ENCODE measurements at regions not wholly inside any gene's neighbourhood (a gene's known extent, or its start where the extent isn't known, plus 50 kb on each side); places are given as distances from the start of the nearest gene placed in this dataset.

DNA sequence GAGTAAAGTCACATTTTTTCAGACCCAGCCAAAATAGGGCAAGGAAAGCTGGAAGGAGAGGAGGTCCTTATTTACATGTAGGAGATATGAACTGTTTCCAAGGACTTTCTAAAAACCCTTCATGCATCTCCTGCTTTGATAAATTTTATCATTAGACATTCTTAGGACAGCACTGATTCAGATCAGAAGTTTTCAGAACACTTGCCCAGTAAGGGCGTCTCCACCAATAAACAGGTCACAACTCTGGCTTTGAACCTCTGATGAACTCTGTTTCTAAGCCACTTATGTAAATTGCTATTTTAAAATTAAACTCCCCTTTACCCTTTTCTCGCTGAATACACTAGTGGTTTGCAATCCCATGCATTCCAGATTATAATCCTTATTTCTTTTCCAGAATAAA is 505.3 kb upstream of the SLIT2 start:
- Mint-ChIP-seq H3K27me3 (no peaks in the 10 kb centered on the region), H3K4me3 (no peak overlapping the region), H3K36me3 (no peaks in the 10 kb centered on the region), H3K9me3 (peaks cover 0 to 4% (median 2%) of the 10 kb centered on the region in 3 donors), H3K4me1 (no peaks in the 10 kb centered on the region), H3K27ac (no peak overlapping the region)

DNA sequence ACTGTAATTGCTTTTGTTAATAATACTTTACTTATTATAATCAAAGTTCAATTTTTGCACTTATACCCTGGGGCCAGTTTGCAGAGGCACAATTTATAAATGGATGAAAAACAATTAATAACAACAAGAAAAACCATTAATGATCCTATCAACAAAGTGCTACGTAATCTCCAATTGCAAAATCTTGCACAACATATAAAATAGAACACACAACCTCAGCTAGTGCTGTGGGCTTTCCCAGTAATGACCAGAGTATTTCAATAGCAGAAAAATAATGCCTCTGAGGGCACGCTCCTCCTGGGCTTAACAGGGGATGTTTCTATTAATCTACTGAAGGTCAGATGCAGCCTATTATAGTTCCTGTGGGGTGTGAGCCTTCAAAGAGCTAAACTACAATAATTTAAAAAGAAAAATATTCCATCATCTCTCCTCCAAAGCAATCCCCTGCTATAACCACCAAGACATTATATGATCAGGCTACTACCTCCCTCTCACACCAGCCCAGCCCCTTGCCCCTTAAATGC is 508.5 kb upstream of the SLIT2 start:
- H3K27me3 Mint-ChIP-seq: no peaks in the 10 kb centered on the region
- no peaks in the 10 kb centered on the region for H3K36me3 Mint-ChIP-seq
- H3K9me3 Mint-ChIP-seq: peaks cover 4 to 8% (median 6%) of the 10 kb centered on the region in 3 donors
- H3K27ac Mint-ChIP-seq: no peak overlapping the region
- H3K4me1 Mint-ChIP-seq: no peaks in the 10 kb centered on the region
- no peak overlapping the region for H3K4me3 Mint-ChIP-seq

DNA sequence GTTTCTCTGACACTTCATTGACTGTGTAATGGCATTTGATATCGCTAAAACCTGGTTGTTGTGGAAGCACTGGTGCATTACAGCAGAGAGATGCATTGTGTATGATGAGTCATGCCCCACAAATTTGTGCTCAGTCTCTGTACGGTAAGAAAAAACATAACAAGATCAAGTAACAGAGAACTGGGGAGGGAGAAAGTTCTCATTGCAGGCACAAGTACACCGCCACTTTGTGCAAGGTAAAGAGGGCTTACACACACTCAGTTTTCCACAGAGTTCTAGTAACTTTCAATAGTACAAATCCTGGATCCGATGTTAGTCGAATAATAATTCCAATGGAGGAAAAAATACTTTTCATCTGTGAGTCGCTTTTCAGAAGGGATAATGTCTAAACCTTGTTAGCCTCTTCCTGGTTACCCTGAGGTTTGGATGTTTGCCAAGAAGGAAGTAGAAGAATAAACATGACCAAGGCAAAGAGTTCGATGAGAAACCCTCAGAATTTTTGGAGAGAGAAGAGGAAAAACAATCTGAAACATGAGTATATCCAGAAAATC is 512.5 kb upstream of the SLIT2 start:
- H3K9me3 Mint-ChIP-seq: peaks cover 4 to 6% (median 5%) of the 10 kb centered on the region in 3 donors
- no peaks in the 10 kb centered on the region for H3K36me3 Mint-ChIP-seq
- H3K27me3 Mint-ChIP-seq: no peaks in the 10 kb centered on the region
- H3K4me1 Mint-ChIP-seq: no peaks in the 10 kb centered on the region
- no peak overlapping the region for H3K4me3 Mint-ChIP-seq
- H3K27ac Mint-ChIP-seq: no peak overlapping the region

DNA sequence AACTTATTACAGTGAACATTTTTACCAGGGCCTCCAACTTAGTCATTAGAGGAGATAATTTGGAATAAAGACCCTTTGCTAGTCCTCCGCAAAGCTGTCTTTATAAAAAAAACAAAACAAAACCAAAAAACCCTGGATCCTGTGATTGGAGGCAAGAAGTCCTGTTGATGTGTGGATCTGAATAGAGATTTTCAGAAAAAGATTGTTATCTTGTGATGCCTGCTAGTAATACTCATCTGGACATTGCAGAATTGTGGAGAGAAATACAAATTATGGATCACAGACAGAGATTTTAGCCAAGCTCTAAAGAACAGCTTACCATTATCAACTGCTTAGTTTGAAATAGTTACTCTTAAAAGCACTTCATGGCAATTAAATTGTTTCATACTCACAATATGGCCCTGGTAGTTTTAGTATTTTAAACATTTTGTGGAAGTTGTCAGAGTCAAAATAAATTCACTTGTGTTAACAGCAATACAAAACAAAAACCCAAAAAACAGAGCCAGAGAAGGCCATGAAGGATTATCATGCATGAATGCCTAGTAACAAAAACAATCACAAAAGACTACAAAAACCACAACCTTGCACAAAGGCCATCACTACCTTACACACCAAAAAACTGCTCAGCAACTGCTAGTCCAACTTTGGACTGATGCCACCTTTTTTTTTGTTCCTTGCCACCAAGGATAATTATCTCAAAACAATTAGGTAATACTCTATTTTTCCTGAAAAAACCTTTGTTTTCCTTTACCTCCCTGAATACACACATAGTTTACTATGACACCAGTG is 514.5 kb upstream of the SLIT2 start:
- Mint-ChIP-seq H3K36me3 (no peaks in the 10 kb centered on the region), H3K9me3 (peaks cover 4 to 7% (median 6%) of the 10 kb centered on the region in 3 donors), H3K4me3 (no peak overlapping the region), H3K27ac (no peak overlapping the region), H3K27me3 (no peaks in the 10 kb centered on the region), H3K4me1 (no peaks in the 10 kb centered on the region)

DNA sequence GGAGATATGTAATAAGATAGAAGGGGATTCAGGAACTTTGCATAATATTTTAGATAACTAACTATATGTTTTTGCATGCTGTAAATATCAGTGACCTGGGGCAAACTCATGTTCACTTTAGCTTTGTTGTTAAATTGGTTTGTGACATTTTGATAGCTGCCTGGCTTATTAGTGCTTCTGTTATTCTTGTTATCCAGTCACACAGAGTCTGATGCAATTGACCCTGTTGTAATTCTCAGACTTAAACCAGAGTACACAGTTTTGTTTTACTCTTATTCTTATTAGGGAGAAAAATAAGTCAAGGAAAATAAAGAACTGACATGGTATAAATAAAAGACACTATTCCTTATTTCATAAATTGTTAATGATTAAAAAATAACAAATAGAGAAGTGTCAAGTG is 516.7 kb upstream of the SLIT2 start:
- Mint-ChIP-seq H3K4me3 (no peak overlapping the region), H3K27ac (no peak overlapping the region), H3K27me3 (no peaks in the 10 kb centered on the region), H3K4me1 (peaks cover 5% of the 10 kb centered on the region in 3 donors), H3K9me3 (peaks cover 3 to 7% (median 3%) of the 10 kb centered on the region in 3 donors), H3K36me3 (no peaks in the 10 kb centered on the region)

DNA sequence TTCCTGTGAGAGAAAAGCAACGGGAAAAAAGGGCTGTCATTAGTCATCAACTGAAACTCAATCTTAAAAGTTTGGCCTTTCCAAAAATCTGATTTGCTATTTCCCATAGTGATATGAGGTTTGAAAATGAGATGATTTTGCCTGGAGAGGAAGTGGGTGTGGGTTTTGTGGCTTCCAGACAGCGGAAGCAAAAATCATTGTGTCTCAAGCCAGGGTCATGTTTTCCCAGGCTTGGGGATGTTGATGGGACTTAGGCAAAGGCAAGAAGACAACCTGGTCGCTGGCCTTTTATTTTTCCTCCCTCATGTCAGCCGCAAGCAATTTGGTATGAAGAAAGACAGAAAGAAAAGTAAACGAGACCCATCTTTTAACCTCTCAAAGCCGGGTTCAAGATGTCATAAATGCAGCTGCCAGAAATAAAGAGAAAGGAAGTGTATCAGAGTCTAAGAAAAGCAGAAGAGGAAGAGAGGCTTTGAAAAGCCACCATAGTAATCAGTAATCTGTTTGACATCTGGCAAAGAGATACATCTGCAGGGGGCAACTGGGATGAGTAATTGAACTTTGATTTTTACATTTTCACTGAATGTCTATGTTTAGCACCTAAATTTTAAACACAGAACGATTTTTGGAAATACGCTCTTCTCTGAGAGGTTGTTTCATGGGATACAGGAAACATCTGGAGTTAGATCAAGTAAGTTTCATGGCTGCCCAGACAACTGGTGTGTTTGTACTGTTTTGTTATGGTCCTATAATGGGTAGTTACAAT is 521.6 kb upstream of the SLIT2 start:
- Mint-ChIP-seq H3K27me3 (no peaks in the 10 kb centered on the region), H3K4me1 (peaks cover 10 to 11% (median 10%) of the 10 kb centered on the region in 3 donors), H3K27ac (peak overlapping the region in 2 of 3 donors; percentile 27 to 58), H3K9me3 (peaks cover 0 to 5% (median 1%) of the 10 kb centered on the region in 3 donors), H3K4me3 (peak overlapping the region; percentile 27 to 87 (median 47)), H3K36me3 (no peaks in the 10 kb centered on the region)

DNA sequence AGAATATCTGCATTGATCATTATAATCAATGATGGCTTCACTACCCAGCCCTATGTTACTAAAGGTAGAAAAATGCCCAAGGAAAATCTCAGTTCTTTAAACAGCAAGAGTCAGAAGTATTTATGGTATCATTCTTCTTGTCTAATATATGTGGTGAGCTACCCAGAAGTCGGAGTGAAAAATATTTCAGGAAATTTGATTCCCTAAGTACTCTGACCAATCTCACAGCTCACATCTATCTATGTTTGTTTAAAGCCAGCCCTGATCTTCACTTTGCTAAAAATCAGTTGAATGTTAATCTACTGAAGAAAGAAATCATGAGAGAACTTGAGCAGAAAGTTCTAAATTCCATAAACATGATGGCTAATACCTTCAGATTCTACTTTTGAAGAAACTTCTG is 522.9 kb upstream of the SLIT2 start:
- Mint-ChIP-seq H3K4me3 (no peak overlapping the region), H3K27ac (no peak overlapping the region), H3K4me1 (peaks cover 10 to 11% (median 10%) of the 10 kb centered on the region in 3 donors), H3K36me3 (no peaks in the 10 kb centered on the region), H3K27me3 (no peaks in the 10 kb centered on the region), H3K9me3 (peaks cover 0 to 5% (median 2%) of the 10 kb centered on the region in 3 donors)

DNA sequence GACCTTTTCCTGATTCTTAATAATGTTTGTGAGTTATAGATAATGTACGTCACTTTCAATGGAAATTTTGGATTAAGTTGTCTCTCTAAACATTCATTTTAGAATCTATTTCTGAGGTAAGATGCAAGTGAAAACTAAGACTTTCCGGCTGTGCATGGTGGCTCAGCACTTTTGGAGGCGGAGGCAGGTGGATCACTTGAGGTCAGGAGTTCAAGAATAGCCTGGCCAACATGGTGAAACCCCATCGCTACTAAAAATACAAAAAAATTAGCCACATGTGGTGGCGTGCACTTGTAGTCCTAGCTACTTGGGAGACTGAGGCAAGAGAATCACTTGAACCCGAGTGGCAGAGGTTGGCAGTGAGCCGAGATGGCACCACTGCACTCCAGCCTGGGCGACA is 524.6 kb upstream of the SLIT2 start:
- peaks cover 10 to 11% (median 10%) of the 10 kb centered on the region in 3 donors for H3K4me1 Mint-ChIP-seq
- no peaks in the 10 kb centered on the region for H3K36me3 Mint-ChIP-seq

DNA sequence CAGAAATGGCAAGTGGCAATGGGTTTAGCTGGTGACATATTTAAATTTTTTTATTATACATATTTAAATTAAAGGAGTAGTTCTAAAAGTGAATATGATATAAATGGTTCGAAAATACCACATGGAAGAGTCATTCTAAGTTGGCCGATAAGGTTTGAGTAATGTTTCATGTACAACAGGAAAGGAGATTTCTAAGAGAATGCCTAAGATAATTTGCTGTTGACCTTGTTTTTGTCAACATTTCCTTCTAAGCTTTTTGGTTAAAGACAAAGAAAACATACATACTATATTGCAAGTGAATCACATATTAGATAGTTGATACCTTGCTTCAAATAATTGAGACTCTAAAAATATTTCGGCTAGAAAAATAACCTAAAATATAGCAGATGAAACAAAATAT is 526.6 kb upstream of the SLIT2 start:
- H3K27me3 Mint-ChIP-seq: no peaks in the 10 kb centered on the region
- peaks cover under 1% of the 10 kb centered on the region for H3K36me3 Mint-ChIP-seq
- no peak overlapping the region for H3K4me3 Mint-ChIP-seq
- peaks cover 6 to 7% (median 7%) of the 10 kb centered on the region in 3 donors for H3K4me1 Mint-ChIP-seq
- H3K9me3 Mint-ChIP-seq: peaks cover 2 to 10% (median 4%) of the 10 kb centered on the region in 3 donors
- H3K27ac Mint-ChIP-seq: no peak overlapping the region

More for the DNA sequence above, 524.6 kb upstream of the SLIT2 start:
- H3K27ac Mint-ChIP-seq: no peak overlapping the region
- H3K9me3 Mint-ChIP-seq: peaks cover 2 to 10% (median 4%) of the 10 kb centered on the region in 3 donors
- H3K27me3 Mint-ChIP-seq: no peaks in the 10 kb centered on the region
- H3K4me3 Mint-ChIP-seq: no peak overlapping the region

DNA sequence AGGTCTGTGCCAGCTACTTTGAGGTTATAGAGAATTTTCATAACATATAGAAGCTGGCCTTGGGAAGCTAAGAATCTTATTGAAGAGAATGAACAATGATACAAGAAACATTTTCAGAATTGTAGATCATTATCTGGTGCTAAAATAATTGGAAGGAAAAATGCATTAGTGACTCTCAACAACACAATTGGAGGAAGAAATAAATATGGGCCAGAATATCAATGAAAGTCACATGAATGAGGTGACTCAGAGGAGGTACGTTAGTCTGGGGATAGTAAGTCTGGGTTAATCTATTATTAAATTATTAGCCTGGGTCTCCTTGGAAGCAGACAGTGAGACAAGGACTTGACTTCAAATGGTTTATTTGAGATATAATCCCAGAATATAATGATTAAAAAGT is 529.3 kb upstream of the SLIT2 start:
- Mint-ChIP-seq H3K27ac (no peak overlapping the region), H3K4me3 (no peak overlapping the region), H3K4me1 (peaks cover 0 to 1% (median 0%) of the 10 kb centered on the region in 3 donors), H3K27me3 (no peaks in the 10 kb centered on the region), H3K9me3 (peaks cover 0 to 10% (median 4%) of the 10 kb centered on the region in 3 donors), H3K36me3 (peaks cover 2% of the 10 kb centered on the region)

DNA sequence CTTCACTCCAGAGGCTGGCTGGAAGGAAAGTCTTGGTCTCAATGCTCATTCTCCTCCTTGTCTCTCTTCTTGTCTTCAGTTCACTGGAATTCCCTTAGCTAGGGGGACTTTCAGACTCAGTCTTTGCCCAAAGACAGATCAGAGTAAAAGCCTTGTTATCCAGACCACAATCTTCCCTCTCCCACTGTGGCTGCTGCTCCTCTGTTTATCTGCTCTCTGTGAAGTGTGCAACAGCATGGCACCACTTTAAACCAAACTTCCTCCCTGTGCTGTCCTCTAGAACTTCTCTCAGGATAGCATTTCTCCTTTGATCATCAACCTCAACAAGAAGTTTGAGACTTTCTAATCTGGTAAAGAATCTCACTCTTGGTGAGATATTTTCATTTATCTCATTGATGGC is 530.1 kb upstream of the SLIT2 start:
- Mint-ChIP-seq H3K36me3 (peaks cover 2% of the 10 kb centered on the region), H3K4me3 (no peak overlapping the region), H3K4me1 (peaks cover 0 to 1% (median 0%) of the 10 kb centered on the region in 3 donors), H3K9me3 (peaks cover 0 to 10% (median 4%) of the 10 kb centered on the region in 3 donors), H3K27ac (no peak overlapping the region), H3K27me3 (no peaks in the 10 kb centered on the region)

DNA sequence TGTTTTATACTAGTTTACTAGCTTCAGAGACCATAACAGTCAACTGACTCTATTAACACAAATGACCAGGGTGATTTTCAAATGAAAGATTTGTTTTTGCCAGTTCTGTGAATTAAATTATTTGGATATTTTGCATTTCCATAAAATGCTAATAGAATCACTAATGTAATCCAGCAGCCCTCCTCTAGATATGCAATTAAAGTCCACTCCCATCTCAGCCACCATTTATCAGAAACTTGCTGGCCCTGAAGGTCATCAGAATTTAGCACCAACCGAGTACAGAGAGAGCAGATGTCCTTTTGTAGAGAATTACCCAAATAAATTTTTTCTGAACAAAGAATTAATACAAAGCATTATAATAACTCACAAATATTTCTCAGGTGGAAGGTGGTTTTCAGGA is 531.1 kb upstream of the SLIT2 start:
- Mint-ChIP-seq H3K4me1 (peaks cover 0 to 1% (median 0%) of the 10 kb centered on the region in 3 donors), H3K36me3 (peaks cover 2% of the 10 kb centered on the region), H3K27ac (no peak overlapping the region), H3K27me3 (no peaks in the 10 kb centered on the region), H3K9me3 (peaks cover 0 to 9% (median 4%) of the 10 kb centered on the region in 3 donors), H3K4me3 (no peak overlapping the region)

DNA sequence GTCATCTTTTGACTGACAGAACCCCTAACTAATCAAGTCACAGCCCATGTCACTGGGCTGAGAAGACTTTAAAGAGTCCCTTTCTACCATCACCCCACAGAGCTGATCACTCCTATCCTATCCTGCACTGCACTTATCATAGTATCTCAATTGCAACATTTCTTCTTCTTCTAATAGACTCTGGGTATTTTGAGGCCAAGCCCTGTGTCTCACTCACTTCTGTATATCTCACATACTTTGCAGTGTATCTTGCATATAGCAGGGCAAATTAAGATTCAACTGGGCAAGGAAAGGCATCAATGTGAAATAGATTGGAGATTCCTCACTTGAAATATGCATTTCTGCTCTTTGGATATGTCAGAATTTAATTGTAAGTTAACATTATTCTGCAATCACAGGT is 531.5 kb upstream of the SLIT2 start:
- Mint-ChIP-seq H3K27ac (no peak overlapping the region), H3K36me3 (peaks cover 2% of the 10 kb centered on the region), H3K4me1 (peaks cover 0 to 1% (median 0%) of the 10 kb centered on the region in 3 donors), H3K27me3 (no peaks in the 10 kb centered on the region), H3K9me3 (peaks cover 0 to 9% (median 4%) of the 10 kb centered on the region in 3 donors), H3K4me3 (no peak overlapping the region)

DNA sequence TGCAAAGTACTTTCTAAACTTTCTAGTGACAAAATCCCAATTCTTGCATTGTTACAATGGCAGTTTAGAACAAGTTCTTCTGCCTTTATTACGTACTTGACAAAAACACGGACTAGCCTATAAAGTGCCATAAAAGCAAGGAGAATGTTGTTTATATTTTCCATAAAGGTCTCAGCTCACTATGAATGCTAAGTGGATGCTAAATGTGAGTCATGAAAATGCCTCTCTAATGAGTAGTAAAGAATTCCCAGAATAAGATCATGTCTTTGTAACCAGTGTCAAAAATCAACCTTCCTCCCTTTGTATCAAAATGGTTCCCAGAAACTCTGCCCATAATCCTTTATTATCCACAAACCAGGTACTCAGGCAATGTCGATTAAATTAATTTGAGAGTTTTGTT is 539.8 kb upstream of the SLIT2 start:
- peaks cover 0 to 4% (median 1%) of the 10 kb centered on the region in 3 donors for H3K4me1 Mint-ChIP-seq
- H3K27ac Mint-ChIP-seq: no peak overlapping the region
- no peaks in the 10 kb centered on the region for H3K36me3 Mint-ChIP-seq
- no peaks in the 10 kb centered on the region for H3K27me3 Mint-ChIP-seq
- peaks cover 2 to 16% (median 5%) of the 10 kb centered on the region in 3 donors for H3K9me3 Mint-ChIP-seq
- H3K4me3 Mint-ChIP-seq: no peak overlapping the region

DNA sequence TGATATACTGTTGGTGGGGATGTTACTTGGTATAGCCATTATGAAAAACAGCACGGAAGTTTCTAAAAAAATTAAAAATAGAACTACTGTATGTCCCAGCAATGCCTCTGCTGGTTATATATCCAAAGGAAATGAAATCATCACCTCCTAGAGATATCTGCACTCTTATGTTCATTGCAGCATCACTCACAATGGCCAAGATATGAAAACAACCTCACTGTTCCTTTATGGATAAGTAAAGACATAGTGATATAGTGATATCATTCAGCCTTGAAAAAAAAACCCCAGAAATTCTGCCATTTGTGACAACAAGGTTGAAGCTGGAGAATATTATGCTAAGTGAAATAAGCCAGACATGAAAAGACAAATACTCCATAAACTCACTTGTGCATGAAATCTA is 543.8 kb upstream of the SLIT2 start:
- peaks cover 0 to 1% (median 1%) of the 10 kb centered on the region in 3 donors for H3K4me1 Mint-ChIP-seq
- peaks cover 2 to 9% (median 3%) of the 10 kb centered on the region in 3 donors for H3K9me3 Mint-ChIP-seq
- no peak overlapping the region for H3K4me3 Mint-ChIP-seq
- no peaks in the 10 kb centered on the region for H3K36me3 Mint-ChIP-seq
- H3K27ac Mint-ChIP-seq: no peak overlapping the region
- H3K27me3 Mint-ChIP-seq: no peaks in the 10 kb centered on the region

All from IgD-negative memory B cell (primary cell).